Progenitor cell of endocrine pancreas (in vitro differentiated cells): ENCODE measurements at regions not wholly inside any gene's neighbourhood (a gene's known extent, or its start where the extent isn't known, plus 50 kb on each side); places are given as distances from the start of the nearest gene placed in this dataset.

Experiments used
- DNase-seq: peaks from one replicate; pipeline ENCODE4 v3.0.0; 2021; ENCODE audit warnings: low spot score; ENCODE audit not compliant: unreplicated experiment
- H3K27ac Mint-ChIP-seq: 2 replicates; pipeline ENCODE4 v1.8.0; 2021; ENCODE audit warnings: mild to moderate bottlenecking, moderate library complexity, mixed read lengths
- H3K27me3 Mint-ChIP-seq: 2 replicates; pipeline ENCODE4 v1.8.0; 2021; ENCODE audit warnings: mixed read lengths
- H3K36me3 Mint-ChIP-seq: 2 replicates; pipeline ENCODE4 v1.8.0; 2022; ENCODE audit warnings: mixed read lengths; ENCODE audit not compliant: insufficient read depth
- H3K4me1 Mint-ChIP-seq: 2 replicates; pipeline ENCODE4 v1.8.0; 2021; ENCODE audit warnings: low read depth, mixed read lengths
- H3K4me3 Mint-ChIP-seq: 2 replicates; pipeline ENCODE4 v1.8.0; 2021; ENCODE audit warnings: low read depth, mild to moderate bottlenecking, moderate library complexity, mixed read lengths
- H3K9me3 Mint-ChIP-seq: 2 replicates; pipeline ENCODE4 v1.8.0; 2021; ENCODE audit warnings: low read depth, mixed read lengths
- TF ChIP-seq, protein P1 (sequence below): fragments of 200-600 bp; sonication (generic); IDR thresholded peaks from one replicate; pipeline ENCODE4 v1.5.0; 2021; ENCODE audit warnings: antibody characterized with exemption, mild to moderate bottlenecking; ENCODE audit not compliant: unreplicated experiment

DNA sequence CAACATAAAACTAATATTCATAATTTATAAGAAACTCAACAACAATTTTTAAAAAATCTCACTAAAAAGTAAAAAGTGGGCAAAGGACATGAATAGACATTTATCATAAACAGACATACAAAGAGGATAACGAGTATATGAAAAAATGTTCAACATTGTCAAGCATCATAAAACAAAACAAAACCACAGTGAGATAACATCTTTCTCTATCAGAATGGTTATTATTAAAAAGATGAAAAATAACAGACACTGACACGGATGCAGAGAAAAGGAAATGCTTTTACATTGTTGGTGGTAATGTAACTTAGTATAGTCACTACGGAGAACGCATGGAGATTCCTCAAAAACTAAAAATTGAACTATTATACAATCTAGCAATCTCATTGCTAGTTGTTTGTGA lies 813.0 kb downstream of the LUZP2 start:
- H3K9me3 Mint-ChIP-seq: peaks cover 12% of the 10 kb centered on the region
- H3K27me3 Mint-ChIP-seq: no peaks in the 10 kb centered on the region
- H3K4me3 Mint-ChIP-seq: no peak overlapping the region
- TF ChIP-seq, protein P1, sequence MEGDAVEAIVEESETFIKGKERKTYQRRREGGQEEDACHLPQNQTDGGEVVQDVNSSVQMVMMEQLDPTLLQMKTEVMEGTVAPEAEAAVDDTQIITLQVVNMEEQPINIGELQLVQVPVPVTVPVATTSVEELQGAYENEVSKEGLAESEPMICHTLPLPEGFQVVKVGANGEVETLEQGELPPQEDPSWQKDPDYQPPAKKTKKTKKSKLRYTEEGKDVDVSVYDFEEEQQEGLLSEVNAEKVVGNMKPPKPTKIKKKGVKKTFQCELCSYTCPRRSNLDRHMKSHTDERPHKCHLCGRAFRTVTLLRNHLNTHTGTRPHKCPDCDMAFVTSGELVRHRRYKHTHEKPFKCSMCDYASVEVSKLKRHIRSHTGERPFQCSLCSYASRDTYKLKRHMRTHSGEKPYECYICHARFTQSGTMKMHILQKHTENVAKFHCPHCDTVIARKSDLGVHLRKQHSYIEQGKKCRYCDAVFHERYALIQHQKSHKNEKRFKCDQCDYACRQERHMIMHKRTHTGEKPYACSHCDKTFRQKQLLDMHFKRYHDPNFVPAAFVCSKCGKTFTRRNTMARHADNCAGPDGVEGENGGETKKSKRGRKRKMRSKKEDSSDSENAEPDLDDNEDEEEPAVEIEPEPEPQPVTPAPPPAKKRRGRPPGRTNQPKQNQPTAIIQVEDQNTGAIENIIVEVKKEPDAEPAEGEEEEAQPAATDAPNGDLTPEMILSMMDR: no peak
- H3K36me3 Mint-ChIP-seq: no peaks in the 10 kb centered on the region
- H3K4me1 Mint-ChIP-seq: no peaks in the 10 kb centered on the region
- H3K27ac Mint-ChIP-seq: no peak overlapping the region
- no peak for DNase-seq

- H3K27me3 Mint-ChIP-seq: no peaks in the 10 kb centered on the region
- no peaks in the 10 kb centered on the region for H3K9me3 Mint-ChIP-seq
- no peak for DNase-seq
- no peak overlapping the region for H3K4me3 Mint-ChIP-seq
- H3K27ac Mint-ChIP-seq: no peak overlapping the region
- H3K36me3 Mint-ChIP-seq: no peaks in the 10 kb centered on the region
- TF ChIP-seq, protein P1: no peak
- H3K4me1 Mint-ChIP-seq: no peaks in the 10 kb centered on the region
These were observed 820.4 kb downstream of the LUZP2 start for GRCh38 chr11:25317216-25317615.

- H3K4me1 Mint-ChIP-seq: no peaks in the 10 kb centered on the region
- DNase-seq: no peak
- TF ChIP-seq, protein P1: no peak
- no peaks in the 10 kb centered on the region for H3K27me3 Mint-ChIP-seq
- no peak overlapping the region for H3K4me3 Mint-ChIP-seq
- H3K27ac Mint-ChIP-seq: no peak overlapping the region
- H3K9me3 Mint-ChIP-seq: no peaks in the 10 kb centered on the region
- no peaks in the 10 kb centered on the region for H3K36me3 Mint-ChIP-seq
These were observed 822.3 kb downstream of the LUZP2 start for GRCh38 chr11:25319127-25319526.

DNA sequence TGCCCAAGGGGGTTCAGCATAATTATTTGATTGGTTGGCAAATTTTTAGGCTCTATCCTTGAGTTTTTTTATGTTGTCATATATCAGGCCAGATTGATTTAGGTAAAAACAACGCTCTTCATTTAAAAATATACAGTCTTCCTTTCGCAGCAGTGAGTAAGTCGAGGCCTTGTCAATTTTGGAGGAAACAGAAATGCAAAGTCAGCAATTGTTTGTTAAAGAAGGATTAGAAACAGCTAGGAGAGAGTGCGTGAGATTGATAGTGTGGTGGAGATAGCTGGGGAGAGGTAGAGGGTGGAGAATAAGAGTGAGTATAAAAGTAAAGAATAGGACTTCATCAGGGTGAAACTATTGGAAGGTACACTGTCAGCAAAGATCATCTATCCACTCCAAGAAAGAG lies 830.8 kb downstream of the LUZP2 start:
- no peaks in the 10 kb centered on the region for H3K9me3 Mint-ChIP-seq
- no peaks in the 10 kb centered on the region for H3K27me3 Mint-ChIP-seq
- no peaks in the 10 kb centered on the region for H3K4me1 Mint-ChIP-seq
- TF ChIP-seq, protein P1: no peak
- no peaks in the 10 kb centered on the region for H3K36me3 Mint-ChIP-seq
- H3K4me3 Mint-ChIP-seq: no peak overlapping the region
- no peak overlapping the region for H3K27ac Mint-ChIP-seq
- no peak for DNase-seq

- H3K27me3 Mint-ChIP-seq: no peaks in the 10 kb centered on the region
- H3K36me3 Mint-ChIP-seq: no peaks in the 10 kb centered on the region
- no peaks in the 10 kb centered on the region for H3K9me3 Mint-ChIP-seq
- H3K4me1 Mint-ChIP-seq: no peaks in the 10 kb centered on the region
- H3K4me3 Mint-ChIP-seq: no peak overlapping the region
- no peak overlapping the region for H3K27ac Mint-ChIP-seq
- DNase-seq: no peak
- TF ChIP-seq, protein P1: no peak
These were observed 842.4 kb downstream of the LUZP2 start for GRCh38 chr11:25339281-25339680.

- H3K36me3 Mint-ChIP-seq: no peaks in the 10 kb centered on the region
- TF ChIP-seq, protein P1: no peak
- no peak overlapping the region for H3K27ac Mint-ChIP-seq
- H3K4me3 Mint-ChIP-seq: no peak overlapping the region
- DNase-seq: no peak
- peaks cover 6% of the 10 kb centered on the region for H3K9me3 Mint-ChIP-seq
- no peaks in the 10 kb centered on the region for H3K4me1 Mint-ChIP-seq
- no peaks in the 10 kb centered on the region for H3K27me3 Mint-ChIP-seq
These were observed 852.7 kb downstream of the LUZP2 start for GRCh38 chr11:25349537-25349936.
